Lung (tissue), 11 donors: ENCODE measurements at regions not wholly inside any gene's neighbourhood (a gene's known extent, or its start where the extent isn't known, plus 50 kb on each side); places are given as distances from the start of the nearest gene placed in this dataset.
A peak's percentile ranks its signal among the peaks of the same experiment; 100 is the strongest.

Experiments used
- ATAC-seq: fragments of 200-7000 bp; cut with Tn5 transposase; one replicate; pipeline ENCODE4 v1.9.1; 2020; ENCODE audit warnings: moderate number of reproducible peaks; ENCODE audit not compliant: insufficient read depth, low FRiP score
- DNase-seq, 3 donors: peaks; one replicate each; pipeline ENCODE4 v3.0.0-alpha.2; 2013 to 2017
- H3K27ac ChIP-seq, 2 donors: one replicate each; pipeline ENCODE4 v1.5.1; 2013; ENCODE audit warnings: mild to moderate bottlenecking in 2 of 2, moderate library complexity in 2 of 2, control low read depth in 1 of 2, inconsistent platforms in 1 of 2, low read depth in 1 of 2, low read length in 1 of 2
- H3K27me3 ChIP-seq, 3 donors: one replicate each; pipeline ENCODE4 v1.5.1; 2013; ENCODE audit warnings: low read length in 2 of 3; ENCODE audit not compliant: control insufficient read depth in 3 of 3, insufficient read depth in 3 of 3
- H3K36me3 ChIP-seq, 4 donors: one replicate each; pipeline ENCODE4 v1.5.1; 2013; ENCODE audit warnings: low read length in 4 of 4, mild to moderate bottlenecking in 1 of 4, moderate library complexity in 1 of 4; ENCODE audit not compliant: control insufficient read depth in 4 of 4, insufficient read depth in 4 of 4
- H3K4me1 ChIP-seq, 5 donors: one replicate each; pipeline ENCODE4 v1.5.1; 2013; ENCODE audit warnings: low read length in 5 of 5, mild to moderate bottlenecking in 2 of 5, moderate library complexity in 1 of 5; ENCODE audit not compliant: control insufficient read depth in 5 of 5, insufficient read depth in 5 of 5
- H3K4me3 ChIP-seq: one replicate; pipeline ENCODE4 v1.5.1; 2013; ENCODE audit warnings: mild to moderate bottlenecking, control low read depth, moderate library complexity
- H3K9ac ChIP-seq, 2 donors: one replicate each; pipeline ENCODE4 v1.5.1; 2013; ENCODE audit warnings: low read length in 2 of 2, control low read depth in 1 of 2; ENCODE audit not compliant: insufficient read depth in 1 of 2
- H3K9me3 ChIP-seq, 4 donors: one replicate each; pipeline ENCODE4 v1.5.1; 2013; ENCODE audit warnings: low read length in 3 of 4, mild to moderate bottlenecking in 1 of 4, moderate library complexity in 1 of 4; ENCODE audit not compliant: control insufficient read depth in 4 of 4, insufficient read depth in 3 of 4
- WGBS, 2 donors: extraction: QIAGEN DNeasy Blood & Tissue Kit; methylation state at CpG; one replicate each; pipeline ENCODE4 v1.1.7; 2013; 5-methylcytosine and 5-hydroxymethylcytosine counted together
- TF ChIP-seq, protein P1 (sequence below): IDR thresholded peaks from 2 replicates; pipeline ENCODE4 v1.5.1; 2012; ENCODE audit warnings: mild to moderate bottlenecking; ENCODE audit errors: control extremely low read depth, extremely low read depth
- donor health status: control.
- donor health status: control.
- donor health status: Bipolar disorder and iron deficiency.
- donor health status: healthy.
- donor health status: DM: yes; HTN: yes; CAD: no.

DNA sequence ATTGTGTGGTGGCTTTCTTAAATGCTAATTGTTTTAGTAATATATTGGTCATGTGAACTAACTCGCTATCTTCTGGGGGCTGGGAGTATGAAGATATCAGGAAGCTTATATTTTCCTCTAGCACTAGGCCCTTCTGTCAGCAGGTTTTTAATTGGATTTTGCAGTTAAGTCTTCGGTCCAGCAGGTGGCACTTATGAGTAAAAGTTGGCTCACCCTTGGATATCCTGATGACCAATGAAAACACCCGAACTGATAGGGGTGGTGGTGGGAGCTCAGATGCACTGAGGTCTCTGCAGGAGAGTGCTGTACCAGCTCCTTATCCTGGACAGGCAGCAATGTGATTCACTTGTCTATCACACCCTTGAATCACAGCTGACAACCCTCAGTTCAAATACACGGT, 1365.8 kb upstream of the DIAPH2 start:
- Histone ChIP-seq H3K9ac (no peak overlapping the region), H3K9me3 (no peaks in the 10 kb centered on the region), H3K4me3 (no peak overlapping the region), H3K4me1 (no peaks in the 10 kb centered on the region), H3K27me3 (peaks cover 0 to 4% (median 0%) of the 10 kb centered on the region in 3 donors), H3K27ac (no peak overlapping the region), H3K36me3 (no peaks in the 10 kb centered on the region)
- 46 to 50% methylated on average over 4 of the region's 4 CpGs for WGBS, 2 donors
- TF ChIP-seq, protein P1, sequence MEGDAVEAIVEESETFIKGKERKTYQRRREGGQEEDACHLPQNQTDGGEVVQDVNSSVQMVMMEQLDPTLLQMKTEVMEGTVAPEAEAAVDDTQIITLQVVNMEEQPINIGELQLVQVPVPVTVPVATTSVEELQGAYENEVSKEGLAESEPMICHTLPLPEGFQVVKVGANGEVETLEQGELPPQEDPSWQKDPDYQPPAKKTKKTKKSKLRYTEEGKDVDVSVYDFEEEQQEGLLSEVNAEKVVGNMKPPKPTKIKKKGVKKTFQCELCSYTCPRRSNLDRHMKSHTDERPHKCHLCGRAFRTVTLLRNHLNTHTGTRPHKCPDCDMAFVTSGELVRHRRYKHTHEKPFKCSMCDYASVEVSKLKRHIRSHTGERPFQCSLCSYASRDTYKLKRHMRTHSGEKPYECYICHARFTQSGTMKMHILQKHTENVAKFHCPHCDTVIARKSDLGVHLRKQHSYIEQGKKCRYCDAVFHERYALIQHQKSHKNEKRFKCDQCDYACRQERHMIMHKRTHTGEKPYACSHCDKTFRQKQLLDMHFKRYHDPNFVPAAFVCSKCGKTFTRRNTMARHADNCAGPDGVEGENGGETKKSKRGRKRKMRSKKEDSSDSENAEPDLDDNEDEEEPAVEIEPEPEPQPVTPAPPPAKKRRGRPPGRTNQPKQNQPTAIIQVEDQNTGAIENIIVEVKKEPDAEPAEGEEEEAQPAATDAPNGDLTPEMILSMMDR, result no peak
- ATAC-seq, result no peak
- no peak for DNase-seq

DNA sequence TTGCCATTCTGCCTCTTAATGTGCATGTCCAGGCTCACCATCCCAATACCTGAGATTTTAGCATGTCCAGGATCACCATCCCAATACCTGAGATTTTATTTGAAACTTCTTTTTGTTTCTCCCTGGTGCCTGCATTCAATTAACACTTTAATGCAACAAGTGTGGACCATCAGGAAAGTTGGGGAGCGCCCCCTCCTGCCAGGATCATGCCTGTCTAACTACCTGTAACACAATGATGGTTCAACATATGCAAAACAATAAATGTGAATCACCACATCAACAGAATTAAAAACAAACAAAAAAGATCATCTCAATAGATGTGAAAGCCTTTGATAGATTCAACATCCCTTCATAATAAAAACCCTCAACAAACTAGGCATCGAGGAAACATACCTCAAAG, 1359.5 kb upstream of the DIAPH2 start:
- Histone ChIP-seq H3K9ac (no peak overlapping the region), H3K4me3 (no peak overlapping the region), H3K27me3 (no peaks in the 10 kb centered on the region), H3K27ac (no peak overlapping the region), H3K4me1 (no peaks in the 10 kb centered on the region), H3K9me3 (peaks cover 0 to 3% (median 0%) of the 10 kb centered on the region in 4 donors), H3K36me3 (no peaks in the 10 kb centered on the region)
- ATAC-seq, result no peak
- 50 to 76% methylated on average over 2 of the region's 2 CpGs for WGBS, 2 donors
- TF ChIP-seq, protein P1, result no peak
- DNase-seq, result no peak

DNA sequence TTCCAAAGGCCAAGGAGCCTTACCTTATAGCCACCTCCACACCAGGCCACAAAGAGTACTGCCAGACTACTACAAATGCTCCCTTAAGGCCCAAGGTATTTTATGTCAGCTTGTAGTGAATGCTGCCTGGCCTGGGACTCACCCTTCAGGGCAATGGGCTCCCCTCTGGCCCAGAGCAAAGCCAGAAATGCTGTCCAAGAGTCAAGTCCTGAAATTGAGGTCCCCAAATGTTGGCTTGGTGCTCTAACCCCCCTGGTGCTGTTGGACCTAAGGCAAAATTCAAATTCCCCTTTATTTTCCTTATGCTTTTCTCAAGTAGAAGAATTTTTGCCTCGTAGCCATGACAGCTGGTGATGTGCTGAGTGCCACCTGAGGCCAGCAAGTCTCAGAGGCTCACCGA, 1354.3 kb upstream of the DIAPH2 start:
- DNase-seq, result no peak
- Histone ChIP-seq H3K27ac (no peak overlapping the region), H3K4me1 (no peaks in the 10 kb centered on the region), H3K9ac (no peak overlapping the region), H3K36me3 (no peaks in the 10 kb centered on the region), H3K9me3 (peaks cover 0 to 5% (median 2%) of the 10 kb centered on the region in 4 donors), H3K4me3 (no peak overlapping the region), H3K27me3 (peaks cover 0 to 3% (median 0%) of the 10 kb centered on the region in 3 donors)
- TF ChIP-seq, protein P1, result no peak
- no peak for ATAC-seq
- 66 to 67% methylated on average over 2 of the region's 2 CpGs for WGBS, 2 donors

DNA sequence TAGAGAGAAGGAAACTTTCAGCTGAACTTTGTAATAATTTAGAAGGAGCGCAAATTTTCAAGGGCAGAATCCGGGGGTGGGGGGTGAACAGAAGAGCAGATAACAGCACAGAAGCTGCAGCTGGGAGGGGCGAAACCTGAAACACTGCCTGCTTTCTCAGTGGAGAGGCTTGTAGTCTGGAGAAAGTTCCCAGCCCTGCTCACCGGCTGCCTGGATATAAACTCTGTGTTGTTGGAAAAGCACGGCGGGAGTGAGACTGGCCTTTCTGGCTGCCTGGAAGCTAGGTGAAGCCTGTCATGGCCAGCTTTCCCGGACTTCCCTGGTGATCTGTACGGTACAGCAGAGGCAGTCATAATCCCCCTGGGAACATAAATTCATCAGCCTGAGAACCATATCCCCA, 1352.1 kb upstream of the DIAPH2 start:
- peaks cover 0 to 6% (median 2%) of the 10 kb centered on the region in 4 donors for H3K9me3 ChIP-seq
- peaks cover 0 to 3% (median 0%) of the 10 kb centered on the region in 3 donors for H3K27me3 ChIP-seq
- H3K4me1 ChIP-seq, result no peaks in the 10 kb centered on the region
- DNase-seq, result peak in 1 of 3 donors; percentile 15
- no peak overlapping the region for H3K4me3 ChIP-seq
- no peaks in the 10 kb centered on the region for H3K36me3 ChIP-seq
- 46 to 53% methylated on average over 8 of the region's 8 CpGs for WGBS, 2 donors
- no peak overlapping the region for H3K9ac ChIP-seq
- ATAC-seq, result no peak
- TF ChIP-seq, protein P1, result no peak
- H3K27ac ChIP-seq, result no peak overlapping the region
